ENCODE measurements at regions not wholly inside any gene's neighbourhood (a gene's known extent, or its start where the extent isn't known, plus 50 kb on each side); places are given as distances from the start of the nearest gene placed in this dataset.
"Not testable (repeated sequence)": the region's sequence is repeated elsewhere in the genome, so short reads cannot be mapped to it uniquely, and the experiment has no call there.

DNA sequence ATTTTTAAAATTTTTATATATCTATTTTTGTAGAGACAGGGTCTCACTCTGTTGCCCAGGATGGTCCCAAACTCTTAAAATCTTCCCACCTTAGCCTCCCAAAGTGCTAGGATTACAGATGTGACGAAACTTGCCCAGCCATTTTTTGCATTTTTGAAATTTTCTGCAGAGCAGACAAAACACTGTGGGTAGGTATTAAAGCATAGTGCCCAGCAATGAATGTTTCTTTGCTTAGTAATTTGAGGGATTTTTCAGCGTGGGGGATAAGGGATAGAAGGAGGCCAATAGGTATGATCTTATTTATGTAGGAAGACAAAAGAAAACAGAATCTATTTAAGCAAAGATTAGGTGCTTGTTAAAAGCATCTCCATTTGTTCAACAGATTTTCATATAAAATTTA lies 446.8 kb upstream of the DPH6 start:
- no peak for DNase-seq (ENCODE audit: low read depth in 2 of 2)

DNA sequence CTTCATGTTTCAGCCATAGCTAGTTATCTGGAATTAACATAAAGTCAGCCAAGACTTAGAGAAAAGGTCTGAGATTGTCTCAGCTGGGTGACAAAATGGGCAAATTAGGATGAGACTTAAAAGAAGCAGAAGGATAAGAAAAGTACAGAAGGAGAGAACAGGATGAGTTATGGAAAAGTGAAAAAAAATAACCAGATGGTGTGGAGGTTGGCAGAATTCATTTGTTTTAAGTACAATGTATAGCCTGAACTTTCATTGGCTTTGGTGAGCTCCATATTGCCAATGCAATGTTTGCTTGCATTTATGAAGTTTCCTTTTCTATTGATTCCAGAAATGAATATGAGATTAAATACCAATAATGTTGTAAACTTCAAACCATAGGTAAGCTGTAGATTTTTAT lies 447.2 kb upstream of the DPH6 start:
- no peak for DNase-seq (ENCODE audit: low read depth in 2 of 2)

DNA sequence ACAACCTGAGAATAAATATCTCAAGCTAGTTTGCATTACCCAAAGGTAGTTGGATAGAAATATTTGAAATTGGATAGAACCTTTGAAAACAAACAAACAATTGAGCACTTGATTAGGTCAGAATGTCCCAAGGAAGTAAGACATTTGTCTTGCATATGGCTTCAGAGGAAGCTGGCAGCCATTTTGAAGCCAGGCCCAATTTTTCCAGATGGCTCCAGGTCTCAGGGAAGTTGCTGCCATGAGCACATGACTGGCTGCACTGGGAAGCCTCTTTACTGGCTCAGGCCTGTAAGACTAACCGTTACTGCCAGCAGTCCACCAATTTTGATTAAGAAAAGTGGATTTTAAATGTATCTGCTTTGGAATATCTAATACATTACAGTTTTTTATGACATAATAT lies 448.9 kb upstream of the DPH6 start:
- no peak for DNase-seq (ENCODE audit: low read depth in 2 of 2)

DNA sequence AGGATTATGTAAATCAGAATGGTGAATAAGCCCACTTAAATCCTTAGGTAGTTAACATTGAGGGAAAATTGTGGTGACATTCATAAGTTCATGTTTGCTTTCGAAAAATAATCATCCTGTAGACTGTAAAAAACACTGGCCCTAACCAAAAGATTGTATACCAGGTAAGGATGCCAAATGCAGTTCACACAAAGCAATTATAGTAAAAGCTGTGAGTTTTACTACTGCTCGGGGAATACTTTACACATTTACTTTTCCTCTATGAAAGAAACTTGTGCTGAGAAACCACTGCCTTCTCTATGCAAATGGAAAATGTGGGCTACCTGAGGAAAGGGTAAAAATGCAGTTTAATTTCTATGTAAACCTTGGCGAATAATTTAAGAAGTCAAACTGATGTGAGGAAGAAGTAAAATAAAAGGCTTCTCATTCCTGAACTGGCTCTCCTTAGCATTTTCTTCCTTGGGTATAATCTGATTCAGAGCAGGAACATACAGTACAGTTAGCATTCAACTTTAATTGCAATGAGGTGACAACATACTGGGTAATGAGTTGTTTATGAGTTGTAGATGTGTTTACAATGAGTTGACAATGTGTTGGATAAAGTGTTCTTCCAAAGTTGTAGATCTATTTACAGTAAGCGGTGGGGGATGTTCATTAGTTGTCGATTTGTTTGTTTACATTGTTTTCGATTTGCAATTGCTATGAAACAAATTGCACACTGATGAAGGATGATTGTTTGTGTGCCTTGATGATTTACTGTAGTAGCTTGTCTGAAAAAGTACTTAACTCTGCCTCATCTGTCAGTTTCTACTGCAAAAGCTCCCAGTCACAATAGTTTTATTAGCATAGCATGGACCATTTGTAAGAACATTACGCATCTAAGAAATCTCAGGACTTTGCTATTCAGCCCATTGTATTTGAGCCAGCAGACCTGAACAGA lies 453.0 kb upstream of the DPH6 start:
- DNase-seq (ENCODE audit: low read depth in 2 of 2): no peak

DNA sequence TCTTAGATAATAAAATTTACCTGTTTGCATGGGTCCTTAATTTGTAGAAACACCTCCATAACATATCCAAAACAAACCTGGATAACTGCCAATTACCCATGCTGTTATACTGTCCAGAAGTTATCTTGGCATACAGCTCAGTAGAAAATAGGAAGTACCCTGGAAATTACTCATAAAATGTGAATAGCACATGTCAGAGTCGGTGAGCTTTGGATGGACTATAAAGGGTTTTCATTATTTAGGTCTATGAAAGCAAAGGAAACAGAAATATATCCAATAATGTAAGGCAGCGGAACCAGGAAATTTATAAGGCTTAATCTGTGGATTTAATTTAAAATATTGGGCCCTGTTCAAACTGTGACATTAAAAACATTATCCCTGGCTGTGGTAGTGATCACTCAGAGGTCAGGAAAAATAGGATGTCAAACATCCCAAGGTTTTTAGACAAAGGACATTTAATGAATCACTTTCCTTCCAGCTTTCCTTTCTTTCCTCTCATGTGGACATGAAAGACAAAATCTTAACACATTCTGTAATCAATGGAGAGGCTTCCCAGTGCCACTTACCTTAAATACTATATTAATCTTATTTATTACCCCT lies 459.0 kb upstream of the DPH6 start:
- DNase-seq (ENCODE audit: low read depth in 2 of 2): no peak

DNA sequence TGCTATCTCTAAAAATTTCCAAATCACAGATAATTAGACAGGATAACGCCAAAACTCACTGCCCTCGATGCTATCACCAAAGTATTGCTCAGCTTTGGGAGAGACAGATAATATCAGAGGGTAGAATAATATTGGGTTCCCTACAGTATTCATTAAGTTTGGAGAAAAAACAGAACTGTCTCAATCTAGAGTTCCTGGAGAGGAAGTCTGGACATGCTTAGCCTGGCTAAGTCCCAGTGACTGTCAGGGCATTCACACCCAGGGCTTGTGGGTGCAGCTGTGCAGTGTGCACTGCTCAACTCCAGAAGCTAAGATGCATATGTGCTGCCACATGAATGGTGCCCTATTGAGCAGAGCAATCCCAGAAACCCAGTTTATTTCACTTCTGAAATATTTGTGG lies 459.6 kb upstream of the DPH6 start:
- no peak for DNase-seq (ENCODE audit: low read depth in 2 of 2)

DNA sequence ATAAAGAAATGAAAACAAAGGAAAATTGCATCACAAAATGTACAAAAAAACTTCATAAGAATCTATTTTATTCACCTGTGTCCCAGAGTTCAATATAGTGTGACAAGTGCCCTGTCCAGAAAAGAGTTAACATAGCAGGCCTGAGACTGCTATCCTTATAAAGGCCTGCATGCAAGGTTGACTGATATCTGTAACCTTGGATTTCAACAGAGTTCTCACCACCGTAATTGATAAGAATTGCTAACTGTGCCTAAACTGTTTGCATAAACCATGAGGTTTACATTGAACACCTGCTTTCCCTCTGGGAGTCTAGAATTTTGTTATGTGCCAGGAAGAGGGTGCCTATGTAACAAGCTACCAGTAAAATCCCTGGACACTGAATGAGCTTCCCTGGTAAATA lies 461.7 kb upstream of the DPH6 start:
- no peak for DNase-seq (ENCODE audit: low read depth in 2 of 2)

DNA sequence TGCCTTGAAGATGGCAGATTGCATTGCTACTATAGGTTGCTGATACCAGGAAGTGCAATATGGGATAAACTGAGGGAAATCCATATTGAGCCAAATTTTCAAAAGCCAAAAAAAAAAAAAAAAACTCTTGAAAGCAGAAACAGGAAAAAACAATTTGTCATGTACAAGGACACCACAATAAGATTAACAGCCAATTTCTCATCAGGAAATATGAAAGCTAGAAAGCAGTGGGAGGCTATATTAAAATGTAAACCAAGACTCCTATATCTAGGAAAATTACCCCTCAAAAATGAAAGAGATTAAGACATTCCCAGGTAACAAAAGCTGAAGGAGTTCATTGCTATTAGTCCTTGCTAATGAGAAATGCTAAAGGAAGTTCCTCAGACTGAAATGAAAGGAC lies 462.8 kb upstream of the DPH6 start:
- no peak for DNase-seq (ENCODE audit: low read depth in 2 of 2)

DNA sequence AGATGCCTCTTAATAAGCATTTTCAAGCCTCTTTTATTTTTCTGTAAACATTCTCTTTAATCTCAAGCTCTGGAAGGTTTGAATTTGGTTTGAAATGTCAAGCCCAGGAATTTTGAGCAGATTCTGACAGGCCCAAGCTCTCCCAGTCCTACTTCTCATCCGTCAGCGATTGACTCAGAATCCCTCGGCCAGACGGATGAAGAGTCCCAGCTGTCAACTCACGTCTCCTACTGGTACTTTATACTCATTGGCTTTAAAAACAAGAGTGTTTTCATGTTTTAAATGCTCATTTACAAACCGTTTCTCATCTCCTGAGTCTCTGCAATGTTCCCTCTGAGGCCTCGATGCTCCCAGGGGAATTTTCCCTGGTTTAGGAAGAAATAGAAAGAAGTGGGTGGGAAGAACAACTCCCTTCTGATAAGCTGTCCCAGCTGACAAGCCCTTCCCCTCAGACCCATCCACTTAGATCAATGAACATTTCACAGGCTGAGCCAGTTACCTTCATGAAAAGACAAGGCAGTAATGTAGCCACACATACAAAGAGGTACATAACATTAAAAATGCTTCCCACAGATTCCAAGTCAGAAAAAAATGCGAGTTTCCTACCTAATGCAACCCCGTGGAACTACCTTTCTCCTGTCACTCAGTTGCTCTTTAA lies 478.2 kb upstream of the DPH6 start:
- DNase-seq (ENCODE audit: low read depth in 2 of 2): no peak

DNA sequence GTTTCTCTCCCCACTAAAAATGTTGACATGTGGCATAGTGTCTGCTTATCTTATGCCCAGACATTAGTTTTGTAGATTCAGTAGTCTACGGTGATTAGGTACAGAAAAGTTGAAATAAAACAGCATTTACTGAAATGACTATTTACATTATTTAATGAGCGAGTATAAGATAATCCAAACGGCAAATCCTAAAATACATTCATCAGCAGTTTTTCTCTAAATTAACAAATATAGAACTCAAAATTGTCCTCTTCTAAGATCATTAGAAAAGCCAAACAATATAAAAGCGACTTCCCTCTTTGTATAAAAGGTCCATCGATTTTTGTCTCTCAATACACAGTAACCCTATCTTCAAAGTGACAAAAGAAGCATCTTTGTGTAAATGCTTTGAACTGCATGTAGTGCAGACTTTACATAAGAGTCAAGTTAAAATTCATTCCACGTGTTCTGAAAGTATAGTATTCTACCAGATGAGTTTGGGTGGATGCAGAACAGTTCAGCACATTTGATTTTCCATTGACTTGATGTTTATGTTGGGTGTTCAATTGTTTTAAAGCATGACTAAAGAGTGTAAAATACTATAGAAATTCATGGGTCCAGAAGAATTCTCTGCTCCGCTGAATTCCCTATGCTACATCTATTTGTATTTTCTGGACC lies 480.8 kb upstream of the DPH6 start:
- DNase-seq (ENCODE audit: low read depth in 2 of 2): no peak

DNA sequence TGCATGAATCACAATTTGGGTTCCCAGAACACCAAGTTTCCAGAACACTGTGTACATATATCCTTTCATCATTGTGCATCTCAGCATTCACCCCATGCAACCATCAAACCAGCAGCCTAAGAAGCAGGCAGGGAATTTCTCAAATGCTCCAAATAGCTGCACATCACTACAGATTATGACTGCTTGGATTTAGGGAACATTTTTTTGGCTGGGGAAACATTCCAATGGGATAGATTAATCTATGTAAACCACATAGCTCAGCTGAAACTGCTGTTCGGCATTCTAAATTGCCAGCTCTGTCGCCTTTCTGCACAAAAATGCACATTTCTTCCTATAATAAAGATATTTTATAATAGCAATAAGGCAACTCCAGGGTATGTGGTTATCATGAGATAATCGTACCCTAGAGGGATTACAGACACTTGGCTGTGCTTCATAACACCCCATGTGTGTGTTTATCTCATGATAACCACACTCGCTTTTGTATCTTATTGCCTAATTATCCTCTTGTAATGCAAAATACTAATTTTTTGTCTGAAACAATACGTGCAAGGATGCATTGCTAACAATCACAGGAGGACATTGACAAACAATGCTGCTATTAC lies 483.7 kb upstream of the DPH6 start:
- no peak for DNase-seq (ENCODE audit: low read depth in 2 of 2)

DNA sequence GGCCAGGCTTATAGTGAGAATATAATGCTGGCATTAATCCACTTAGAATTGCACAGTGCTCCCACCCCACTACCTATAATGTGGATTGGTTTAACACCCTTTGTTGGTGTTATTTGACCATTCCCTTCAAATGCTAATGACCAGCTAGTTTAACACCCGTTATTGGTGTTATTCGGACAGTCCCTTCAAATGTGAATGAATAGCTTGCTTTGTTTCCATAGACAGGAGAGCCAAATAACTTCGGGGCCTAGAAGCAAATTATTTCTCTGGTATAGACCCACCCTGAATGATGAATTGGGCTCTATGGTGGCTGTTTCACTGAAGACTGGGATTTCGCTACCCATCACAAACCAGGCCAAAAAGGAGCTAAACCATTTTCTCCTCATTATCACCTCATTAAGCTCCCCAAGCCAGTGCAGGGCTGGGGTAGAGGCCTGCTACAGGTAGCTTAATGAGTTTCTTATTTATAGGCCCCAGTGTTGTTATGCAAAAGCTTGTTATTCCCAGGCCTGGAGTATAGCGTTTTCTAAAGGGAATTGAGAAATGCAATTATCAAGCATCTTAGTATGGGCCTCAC lies 494.1 kb upstream of the DPH6 start:
- DNase-seq (ENCODE audit: low read depth in 2 of 2): no peak

DNA sequence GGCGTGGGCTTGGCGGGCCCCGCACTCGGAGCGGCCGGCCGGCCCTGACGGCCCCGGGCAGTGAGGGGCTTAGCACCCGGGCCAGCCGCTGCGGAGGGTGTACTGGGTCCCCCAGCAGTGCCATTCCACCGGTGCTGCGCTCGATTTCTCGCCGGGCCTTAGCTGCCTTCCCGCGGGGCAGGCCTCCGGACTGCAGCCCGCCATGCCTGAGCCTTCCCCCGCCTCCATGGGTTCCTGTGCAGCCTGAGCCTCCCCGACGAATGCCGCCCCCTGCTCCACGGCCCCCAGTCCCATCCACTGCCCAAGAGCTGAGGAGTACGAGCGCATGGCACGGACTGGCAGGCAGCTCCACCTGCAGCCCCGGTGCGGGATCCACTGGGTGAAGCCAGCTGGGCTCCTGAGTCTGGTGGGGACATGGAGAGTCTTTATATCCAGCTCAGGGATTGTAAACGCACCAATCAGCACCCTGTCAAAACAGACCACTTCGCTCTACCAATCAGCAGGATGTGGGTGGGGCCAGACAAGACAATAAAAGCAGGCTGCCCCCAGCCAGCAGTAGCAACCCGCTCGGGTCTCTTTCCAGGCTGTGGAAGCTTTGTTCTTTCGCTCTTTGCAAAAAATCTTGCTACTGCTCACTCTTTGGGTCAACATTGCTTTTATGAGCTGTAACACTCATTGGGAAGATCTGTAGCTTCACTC lies 501.2 kb upstream of the DPH6 start:
- not testable (repeated sequence) for DNase-seq (ENCODE audit: low read depth in 2 of 2)

DNA sequence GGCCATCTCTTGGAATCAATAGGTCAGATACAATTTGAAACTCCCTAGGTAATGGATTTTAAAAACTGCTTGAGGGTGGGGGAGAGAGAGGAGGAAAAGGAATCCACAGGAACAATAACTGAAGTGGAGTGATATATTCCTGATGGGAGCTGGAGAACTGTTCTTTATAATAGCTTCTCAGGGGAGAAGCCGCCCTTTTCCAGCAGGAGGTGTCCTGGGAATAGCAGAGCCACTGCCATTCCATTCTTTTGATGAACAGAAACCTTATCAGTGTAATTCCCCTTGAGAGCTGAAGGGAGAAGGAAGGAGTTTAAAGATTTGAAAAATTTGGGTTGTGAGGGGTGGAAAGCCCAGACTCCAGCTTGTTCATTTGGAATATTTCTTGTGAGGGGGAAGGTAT lies 504.9 kb upstream of the DPH6 start:
- DNase-seq (ENCODE audit: low read depth in 2 of 2): no peak

DNA sequence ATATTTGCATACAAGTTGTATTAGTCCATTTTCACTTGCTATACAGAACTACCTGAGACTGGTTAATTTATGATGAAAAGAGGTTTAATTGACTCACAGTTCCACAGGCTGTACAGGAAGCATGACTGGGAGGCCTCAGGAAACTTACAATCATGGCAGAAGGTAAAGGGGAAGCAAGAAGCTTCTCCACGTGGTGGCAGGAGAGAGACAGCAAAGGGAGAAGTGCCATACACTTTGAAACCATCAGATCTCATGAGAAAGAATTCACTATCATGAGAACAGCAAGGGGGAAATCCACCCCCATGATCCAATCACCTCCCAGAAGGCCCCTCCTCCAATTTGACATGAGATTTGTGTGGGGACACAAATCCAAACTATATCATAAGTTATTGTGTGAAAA lies 506.7 kb upstream of the DPH6 start:
- not testable (repeated sequence) for DNase-seq (ENCODE audit: low read depth in 2 of 2)

DNA sequence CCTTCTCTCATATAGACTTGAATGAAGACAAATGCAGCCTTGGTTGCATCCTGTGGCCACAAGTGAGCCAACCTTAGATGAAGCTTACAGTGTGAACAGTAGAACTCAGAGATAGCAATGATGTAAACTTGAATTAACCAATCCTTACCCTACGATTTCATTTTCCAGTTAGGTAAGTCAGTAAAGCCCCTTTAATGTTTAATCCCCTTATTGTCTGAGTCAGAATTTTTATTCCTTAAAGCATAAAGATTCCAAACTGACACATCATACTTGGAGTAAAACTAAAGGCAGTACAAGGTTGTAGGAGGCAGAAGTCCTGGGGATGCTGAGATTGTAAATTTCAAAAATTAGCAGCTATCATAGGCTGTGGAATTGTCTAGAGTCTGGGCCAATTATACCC lies 507.8 kb upstream of the DPH6 start:
- no peak for DNase-seq (ENCODE audit: low read depth in 2 of 2)

DNA sequence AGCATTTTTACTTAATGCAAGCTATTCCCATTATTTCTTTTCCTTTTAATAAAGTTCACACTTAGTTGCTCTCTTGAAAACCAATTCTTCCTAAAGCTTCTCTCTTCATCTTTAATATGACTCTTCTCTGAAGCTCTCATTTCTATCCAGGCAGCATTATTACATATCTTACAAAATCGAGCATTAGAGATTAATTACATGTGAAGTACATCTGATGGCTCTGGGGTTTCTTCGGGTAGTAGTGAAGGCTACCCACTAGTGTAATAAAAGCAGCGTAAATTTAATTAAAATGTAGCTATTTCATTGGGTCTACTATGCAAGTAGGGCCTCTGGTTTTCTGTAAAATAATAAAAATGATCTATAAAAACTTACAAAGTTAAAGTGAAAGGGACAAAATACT lies 513.6 kb upstream of the DPH6 start:
- DNase-seq (ENCODE audit: low read depth in 2 of 2): no peak

DNA sequence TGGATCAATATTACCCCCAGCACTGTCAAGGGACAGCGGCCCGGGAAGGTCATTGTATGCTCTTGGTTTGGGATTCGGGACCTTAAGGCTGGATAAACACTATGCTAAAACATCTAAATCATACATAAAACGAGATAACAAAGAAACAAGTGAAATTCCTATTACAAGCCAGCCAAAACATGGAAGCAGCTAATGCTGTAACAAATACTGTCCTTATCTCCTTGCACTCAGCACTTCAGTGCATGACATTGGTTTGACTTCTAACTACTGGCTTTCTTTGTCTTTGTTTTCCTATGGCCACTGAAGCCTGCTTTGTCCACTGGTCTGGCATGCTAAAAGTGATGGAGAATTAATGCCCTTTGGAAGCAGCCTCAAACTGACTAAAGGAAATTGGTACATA lies 516.4 kb upstream of the DPH6 start:
- DNase-seq (ENCODE audit: low read depth in 2 of 2): no peak

DNA sequence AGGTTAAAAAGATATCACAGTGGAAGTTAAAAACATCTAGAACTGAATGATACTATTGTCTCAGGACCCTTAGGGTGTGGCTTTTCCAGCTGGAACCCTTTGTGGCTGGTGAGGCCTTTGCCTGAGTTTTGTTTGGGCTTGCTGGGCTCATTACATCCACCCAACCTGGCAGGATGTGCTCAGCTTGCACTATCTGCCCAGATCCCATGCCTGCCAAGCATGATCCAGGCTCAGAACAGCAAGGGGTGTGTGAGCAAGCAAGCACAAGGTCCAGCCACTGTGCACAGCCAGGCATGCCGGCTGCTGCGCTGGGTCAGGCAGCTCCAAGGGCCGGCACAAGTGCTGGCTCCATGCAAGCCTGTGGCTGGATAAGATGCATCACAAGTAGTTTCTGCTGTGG lies 512.7 kb upstream of the CDIN1 start:
- no peak for DNase-seq (ENCODE audit: low read depth in 2 of 2)

DNA sequence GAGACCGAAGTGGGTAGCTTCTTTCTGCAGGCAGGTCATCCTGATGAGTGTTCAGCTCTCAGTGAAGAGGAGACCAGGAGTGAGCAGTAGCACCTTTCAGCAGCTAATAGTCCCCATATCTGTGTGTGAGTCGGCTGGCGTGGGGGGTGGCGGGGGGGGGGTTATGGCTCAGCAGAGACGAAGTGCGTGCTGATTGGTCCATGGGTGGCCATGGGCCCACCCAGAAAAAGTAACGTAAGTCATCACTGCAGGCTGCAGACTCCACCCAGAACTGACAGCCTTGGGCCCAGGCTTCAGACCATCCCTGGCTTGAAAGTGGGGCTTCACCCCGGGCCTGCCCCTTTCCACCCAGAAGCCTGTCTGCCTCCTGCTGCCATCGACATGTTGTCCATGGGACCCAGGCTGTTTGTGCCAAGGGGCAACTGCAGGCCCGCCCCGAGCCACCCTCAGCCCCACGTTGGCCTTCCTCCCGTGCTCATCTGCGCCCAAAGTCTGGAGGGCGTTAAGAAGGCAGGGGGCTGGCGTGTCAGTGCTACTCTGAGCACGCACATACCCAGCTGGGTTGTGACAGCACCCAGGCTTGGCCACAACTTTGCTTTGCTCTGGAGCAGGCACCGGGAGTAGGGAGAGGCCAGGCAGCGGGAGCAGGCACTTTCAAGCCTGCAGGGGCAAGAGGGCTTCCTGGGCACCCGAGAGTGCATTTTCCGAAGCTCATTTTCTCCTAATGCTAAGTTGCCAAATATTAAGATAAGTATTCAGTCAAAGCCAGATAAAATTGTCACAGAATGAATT lies 511.7 kb upstream of the CDIN1 start:
- no peak for DNase-seq (ENCODE audit: low read depth in 2 of 2)

All from stimulated activated CD8-positive, alpha-beta memory T cell treated with anti-CD3 and anti-CD28 coated beads, Interleukin-2, amount 100 ng/mL, for 48 hours (primary cell).